ENCODE measurements at regions not wholly inside any gene's neighbourhood (a gene's known extent, or its start where the extent isn't known, plus 50 kb on each side); places are given as distances from the start of the nearest gene placed in this dataset.

GRCh38 chr5:62066761-62067277 lies 239.2 kb upstream of the KIF2A start:
- intact Hi-C loops (cut with DNase I), result no loop called here
- no peak overlapping the region for H3K27ac ChIP-seq
- H3K4me1 ChIP-seq, result no peaks in the 10 kb centered on the region
- no peak for DNase-seq
- no peaks in the 10 kb centered on the region for H3K36me3 ChIP-seq
- H3K27me3 ChIP-seq, result no peaks in the 10 kb centered on the region
- no peak overlapping the region for H3K4me3 ChIP-seq (replicated peaks in 1 of 3)
- H3K9me3 ChIP-seq, result no peaks in the 10 kb centered on the region
- TF ChIP-seq POLR2A (IDR thresholded peaks at IDR 0.05) (no peak), CTCF (IDR thresholded peaks at IDR 0.05) (no peak)

- DNase-seq, result no peak
- H3K27me3 ChIP-seq, result no peaks in the 10 kb centered on the region
- intact Hi-C loops (cut with DNase I), result no loop called here
- 78 to 80% methylated on average over 3 of the region's 3 CpGs for WGBS, 2 donors
- H3K4me1 ChIP-seq, result no peaks in the 10 kb centered on the region
- no peak overlapping the region for H3K27ac ChIP-seq
- H3K36me3 ChIP-seq, result no peaks in the 10 kb centered on the region
- TF ChIP-seq CTCF (IDR thresholded peaks at IDR 0.05), result no peak
- TF ChIP-seq POLR2A (IDR thresholded peaks at IDR 0.05), result no peak
- H3K4me3 ChIP-seq (replicated peaks in 1 of 3), result no peak overlapping the region
- no peaks in the 10 kb centered on the region for H3K9me3 ChIP-seq
Observed at GRCh38 chr5:62068554-62068953, 237.5 kb upstream of the KIF2A start.

DNA sequence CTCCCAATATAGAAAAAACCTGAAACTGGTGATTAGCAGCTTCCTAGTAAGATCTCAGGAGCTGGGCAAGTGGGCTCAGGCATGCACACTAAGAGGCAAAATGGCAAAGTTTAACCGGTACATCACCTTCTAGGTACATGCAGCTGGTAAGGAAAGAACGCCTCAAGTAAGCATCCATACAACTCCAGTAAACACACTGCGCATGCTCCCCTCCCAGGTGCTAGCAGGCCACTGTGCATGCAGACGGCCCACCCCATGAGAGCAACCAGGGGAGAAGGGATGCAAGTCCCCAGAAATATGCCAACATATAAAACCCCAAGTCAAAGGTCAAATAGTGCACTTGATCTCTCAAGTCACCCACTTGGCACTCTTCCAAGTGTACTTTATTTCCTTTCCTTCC lies 228.6 kb upstream of the KIF2A start:
- 81 to 89% methylated on average over 4 of the region's 4 CpGs for WGBS, 2 donors
- Histone ChIP-seq H3K36me3 (no peaks in the 10 kb centered on the region), H3K27ac (no peak overlapping the region), H3K4me1 (no peaks in the 10 kb centered on the region), H3K27me3 (no peaks in the 10 kb centered on the region), H3K4me3 (replicated peaks in 1 of 3) (no peak overlapping the region), H3K9me3 (no peaks in the 10 kb centered on the region)
- intact Hi-C loops (cut with DNase I), result no loop called here
- TF ChIP-seq CTCF (IDR thresholded peaks at IDR 0.05) (no peak), POLR2A (IDR thresholded peaks at IDR 0.05) (no peak)
- DNase-seq, result no peak

- no peaks in the 10 kb centered on the region for H3K36me3 ChIP-seq
- no peak for DNase-seq
- no peaks in the 10 kb centered on the region for H3K27me3 ChIP-seq
- 70 to 74% methylated on average over 9 of the region's 9 CpGs for WGBS, 2 donors
- no peaks in the 10 kb centered on the region for H3K9me3 ChIP-seq
- no peaks in the 10 kb centered on the region for H3K4me1 ChIP-seq
- H3K27ac ChIP-seq, result no peak overlapping the region
- intact Hi-C loops (cut with DNase I), result no loop called here
- no peak for TF ChIP-seq POLR2A (IDR thresholded peaks at IDR 0.05)
- no peak for TF ChIP-seq CTCF (IDR thresholded peaks at IDR 0.05)
- H3K4me3 ChIP-seq (replicated peaks in 1 of 3), result no peak overlapping the region
Observed at GRCh38 chr5:62077823-62078550, 228.0 kb upstream of the KIF2A start.

GRCh38 chr5:62082370-62082801 lies 223.6 kb upstream of the KIF2A start:
- DNase-seq, result no peak
- H3K4me3 ChIP-seq (replicated peaks in 1 of 3), result no peak overlapping the region
- intact Hi-C loops (cut with DNase I), result no loop called here
- no peaks in the 10 kb centered on the region for H3K27me3 ChIP-seq
- H3K36me3 ChIP-seq, result no peaks in the 10 kb centered on the region
- no peaks in the 10 kb centered on the region for H3K4me1 ChIP-seq
- no peaks in the 10 kb centered on the region for H3K9me3 ChIP-seq
- TF ChIP-seq CTCF (IDR thresholded peaks at IDR 0.05) (no peak), POLR2A (IDR thresholded peaks at IDR 0.05) (no peak)
- WGBS, 2 donors, result 87% methylated on average over 5 of the region's 5 CpGs
- no peak overlapping the region for H3K27ac ChIP-seq
